ENCODE measurements at regions not wholly inside any gene's neighbourhood (a gene's known extent, or its start where the extent isn't known, plus 50 kb on each side); places are given as distances from the start of the nearest gene placed in this dataset.

- H3K4me3 ChIP-seq (ENCODE audit: control insufficient read depth in 2 of 3, extremely low read depth in 1 of 3, insufficient read depth in 2 of 3, low read depth in 1 of 3, low read length in 3 of 3): no peak overlapping the region
- no peak overlapping the region for H2AFZ ChIP-seq (ENCODE audit: control insufficient read depth, low read length)
- dilution Hi-C loops (cut with MboI; ENCODE audit: extremely low pct_ligation_motif_present, low sequenced_read_pairs): no loop called here
- FAIRE-seq (no peak), DNase-seq (ENCODE audit: low read depth, low spot score) (no peak)
- no peaks in the 10 kb centered on the region for H3K79me2 ChIP-seq (ENCODE audit: control insufficient read depth, insufficient read depth, low read length)
- no peak overlapping the region for H3K9ac ChIP-seq (ENCODE audit: control insufficient read depth, extremely low read depth, insufficient read depth, low read length)
- H3K36me3 ChIP-seq (ENCODE audit: control insufficient read depth in 2 of 2, extremely low read depth in 1 of 2, insufficient read depth in 2 of 2, low read length in 2 of 2): no peaks in the 10 kb centered on the region
- H3K4me2 ChIP-seq (ENCODE audit: control insufficient read depth, extremely low read depth, insufficient read depth, low read depth, low read length): no peak overlapping the region
- no peaks in the 10 kb centered on the region for H4K20me1 ChIP-seq (ENCODE audit: control insufficient read depth, extremely low read depth, insufficient read depth, low read length)
- TF ChIP-seq EZH2 (IDR thresholded peaks at IDR 0.05; ENCODE audit: low read length) (no peak), CTCF (optimal IDR thresholded peaks at IDR 0.05 in 1 of 3, IDR thresholded peaks at IDR 0.05 in 1 of 3, conservative IDR thresholded peaks at IDR 0.05 in 1 of 3; ENCODE audit: extremely low read depth in 1 of 3, insufficient read depth in 2 of 3, low read length in 3 of 3) (no peak)
- no peaks in the 10 kb centered on the region for H3K9me1 ChIP-seq (ENCODE audit: control insufficient read depth, extremely low read depth, insufficient read depth, low read length)
- no peaks in the 10 kb centered on the region for H3K4me1 ChIP-seq (ENCODE audit: control insufficient read depth, extremely low read depth, insufficient read depth, low read length)
- peaks cover 5% of the 10 kb centered on the region for H3K27me3 ChIP-seq (ENCODE audit: control insufficient read depth, extremely low read depth, insufficient read depth, low read length)
- peaks cover 4% of the 10 kb centered on the region for H3K9me3 ChIP-seq (ENCODE audit: control insufficient read depth, low read depth, low read length)
- H3K27ac ChIP-seq (ENCODE audit: control insufficient read depth, insufficient read depth, low read length): no peak overlapping the region
These were observed 142.7 kb downstream of the MRPS6 start for GRCh38 chr21:34215911-34216717.

GRCh38 chr21:34216718-34217032, 143.3 kb downstream of the MRPS6 start:
- H3K79me2 ChIP-seq (ENCODE audit: control insufficient read depth, insufficient read depth, low read length): no peaks in the 10 kb centered on the region
- peaks cover 5% of the 10 kb centered on the region for H3K27me3 ChIP-seq (ENCODE audit: control insufficient read depth, extremely low read depth, insufficient read depth, low read length)
- peaks cover 4% of the 10 kb centered on the region for H3K9me3 ChIP-seq (ENCODE audit: control insufficient read depth, low read depth, low read length)
- H2AFZ ChIP-seq (ENCODE audit: control insufficient read depth, low read length): no peak overlapping the region
- no peak for FAIRE-seq
- H3K36me3 ChIP-seq (ENCODE audit: control insufficient read depth in 2 of 2, extremely low read depth in 1 of 2, insufficient read depth in 2 of 2, low read length in 2 of 2): no peaks in the 10 kb centered on the region
- dilution Hi-C loops (cut with MboI; ENCODE audit: extremely low pct_ligation_motif_present, low sequenced_read_pairs): no loop called here
- H3K4me3 ChIP-seq (ENCODE audit: control insufficient read depth in 2 of 3, extremely low read depth in 1 of 3, insufficient read depth in 2 of 3, low read depth in 1 of 3, low read length in 3 of 3): no peak overlapping the region
- H3K4me1 ChIP-seq (ENCODE audit: control insufficient read depth, extremely low read depth, insufficient read depth, low read length): no peaks in the 10 kb centered on the region
- no peak for DNase-seq (ENCODE audit: low read depth, low spot score)
- no peak overlapping the region for H3K27ac ChIP-seq (ENCODE audit: control insufficient read depth, insufficient read depth, low read length)
- TF ChIP-seq CTCF (optimal IDR thresholded peaks at IDR 0.05 in 1 of 3, IDR thresholded peaks at IDR 0.05 in 1 of 3, conservative IDR thresholded peaks at IDR 0.05 in 1 of 3; ENCODE audit: extremely low read depth in 1 of 3, insufficient read depth in 2 of 3, low read length in 3 of 3): no peak
- no peak for TF ChIP-seq EZH2 (IDR thresholded peaks at IDR 0.05; ENCODE audit: low read length)
- no peak overlapping the region for H3K9ac ChIP-seq (ENCODE audit: control insufficient read depth, extremely low read depth, insufficient read depth, low read length)
- no peaks in the 10 kb centered on the region for H3K9me1 ChIP-seq (ENCODE audit: control insufficient read depth, extremely low read depth, insufficient read depth, low read length)
- no peaks in the 10 kb centered on the region for H4K20me1 ChIP-seq (ENCODE audit: control insufficient read depth, extremely low read depth, insufficient read depth, low read length)
- H3K4me2 ChIP-seq (ENCODE audit: control insufficient read depth, extremely low read depth, insufficient read depth, low read depth, low read length): no peak overlapping the region

Measured in keratinocyte (primary cell).